NCI-H1048 (cell line): ENCODE measurements at regions not wholly inside any gene's neighbourhood (a gene's known extent, or its start where the extent isn't known, plus 50 kb on each side); places are given as distances from the start of the nearest gene placed in this dataset.
"Not testable (repeated sequence)": the region's sequence is repeated elsewhere in the genome, so short reads cannot be mapped to it uniquely, and the experiment has no call there.

Experiments
- DNase-seq: peaks from one replicate; lab custom pipeline; 2025; lab: John Stamatoyannopoulos, UW

GRCh38 chr18:30623401-30624065 is 419.0 kb downstream of the DSC3 start:
- no peak for DNase-seq

- no peak for DNase-seq
These were observed 419.9 kb downstream of the DSC3 start for GRCh38 chr18:30622635-30623034.

- no peak for DNase-seq
These were observed 420.4 kb downstream of the DSC3 start for GRCh38 chr18:30622104-30622503.

- no peak for DNase-seq
These were observed 424.0 kb downstream of the DSC3 start for GRCh38 chr18:30618567-30618966.

GRCh38 chr18:30616414-30616813 is 426.1 kb downstream of the DSC3 start:
- no peak for DNase-seq

- no peak for DNase-seq
These were observed 429.1 kb downstream of the DSC3 start for GRCh38 chr18:30613467-30613801.

- DNase-seq, result no peak
These were observed 441.0 kb downstream of the DSC3 start for GRCh38 chr18:30601541-30601940.

- no peak for DNase-seq
These were observed 445.3 kb downstream of the DSC3 start for GRCh38 chr18:30597202-30597601.

- DNase-seq, result no peak
These were observed 445.9 kb downstream of the DSC3 start for GRCh38 chr18:30596635-30597034.

GRCh38 chr18:30595942-30596341 is 446.6 kb downstream of the DSC3 start:
- no peak for DNase-seq

GRCh38 chr18:30594911-30595310 is 447.6 kb downstream of the DSC3 start:
- not testable (repeated sequence) for DNase-seq

GRCh38 chr18:30591462-30591861 is 451.1 kb downstream of the DSC3 start:
- DNase-seq, result no peak

- DNase-seq, result no peak
These were observed 453.8 kb downstream of the DSC3 start for GRCh38 chr18:30588673-30589164.

- no peak for DNase-seq
These were observed 458.8 kb downstream of the DSC3 start for GRCh38 chr18:30583768-30584167.

GRCh38 chr18:30582078-30582477 is 460.5 kb downstream of the DSC3 start:
- DNase-seq, result no peak

GRCh38 chr18:30578707-30579106 is 463.8 kb downstream of the DSC3 start:
- no peak for DNase-seq

- DNase-seq, result no peak
These were observed 470.3 kb downstream of the DSC3 start for GRCh38 chr18:30572214-30572613.

- DNase-seq, result no peak
These were observed 474.2 kb downstream of the DSC3 start for GRCh38 chr18:30568333-30568732.

GRCh38 chr18:30566877-30567276 is 475.7 kb downstream of the DSC3 start:
- no peak for DNase-seq

GRCh38 chr18:30562231-30562630 is 480.3 kb downstream of the DSC3 start:
- DNase-seq, result no peak

- no peak for DNase-seq
These were observed 486.4 kb downstream of the DSC3 start for GRCh38 chr18:30556112-30556511.

- DNase-seq, result no peak
These were observed 497.1 kb downstream of the DSC3 start for GRCh38 chr18:30545393-30545792.

GRCh38 chr18:30544141-30544540 is 498.4 kb downstream of the DSC3 start:
- DNase-seq, result no peak

- no peak for DNase-seq
These were observed 508.8 kb downstream of the DSC3 start for GRCh38 chr18:30533716-30534115.
